Endothelial cell (in vitro differentiated cells): ENCODE measurements at regions not wholly inside any gene's neighbourhood (a gene's known extent, or its start where the extent isn't known, plus 50 kb on each side); places are given as distances from the start of the nearest gene placed in this dataset.

Experiments
- DNase-seq: peaks from one replicate; pipeline ENCODE4 v3.0.0; 2021; ENCODE audit warnings: low spot score
- H3K27ac Mint-ChIP-seq: one replicate; pipeline ENCODE4 v1.8.0; 2021; ENCODE audit warnings: mixed read lengths, inconsistent platforms; ENCODE audit not compliant: unreplicated experiment
- H3K27me3 Mint-ChIP-seq: one replicate; pipeline ENCODE4 v1.8.0; 2021; ENCODE audit warnings: mild to moderate bottlenecking, moderate library complexity, mixed read lengths, inconsistent platforms; ENCODE audit not compliant: unreplicated experiment
- H3K36me3 Mint-ChIP-seq: one replicate; pipeline ENCODE4 v1.8.0; 2021; ENCODE audit warnings: mild to moderate bottlenecking, low read depth, mixed read lengths, inconsistent platforms; ENCODE audit not compliant: unreplicated experiment
- H3K4me1 Mint-ChIP-seq: one replicate; pipeline ENCODE4 v1.8.0; 2021; ENCODE audit warnings: mild to moderate bottlenecking, mixed read lengths, inconsistent platforms; ENCODE audit not compliant: unreplicated experiment
- H3K4me3 Mint-ChIP-seq: one replicate; pipeline ENCODE4 v1.8.0; 2021; ENCODE audit warnings: mild to moderate bottlenecking, mixed read lengths, inconsistent platforms; ENCODE audit not compliant: unreplicated experiment
- H3K9me3 Mint-ChIP-seq: one replicate; pipeline ENCODE4 v1.8.0; 2021; ENCODE audit warnings: mixed read lengths, inconsistent platforms; ENCODE audit not compliant: unreplicated experiment
- TF ChIP-seq, protein P1 (sequence below): fragments of 200-600 bp; sonication (generic); IDR thresholded peaks from one replicate; pipeline ENCODE4 v1.5.0; 2021; ENCODE audit warnings: antibody characterized with exemption; ENCODE audit not compliant: unreplicated experiment

DNA sequence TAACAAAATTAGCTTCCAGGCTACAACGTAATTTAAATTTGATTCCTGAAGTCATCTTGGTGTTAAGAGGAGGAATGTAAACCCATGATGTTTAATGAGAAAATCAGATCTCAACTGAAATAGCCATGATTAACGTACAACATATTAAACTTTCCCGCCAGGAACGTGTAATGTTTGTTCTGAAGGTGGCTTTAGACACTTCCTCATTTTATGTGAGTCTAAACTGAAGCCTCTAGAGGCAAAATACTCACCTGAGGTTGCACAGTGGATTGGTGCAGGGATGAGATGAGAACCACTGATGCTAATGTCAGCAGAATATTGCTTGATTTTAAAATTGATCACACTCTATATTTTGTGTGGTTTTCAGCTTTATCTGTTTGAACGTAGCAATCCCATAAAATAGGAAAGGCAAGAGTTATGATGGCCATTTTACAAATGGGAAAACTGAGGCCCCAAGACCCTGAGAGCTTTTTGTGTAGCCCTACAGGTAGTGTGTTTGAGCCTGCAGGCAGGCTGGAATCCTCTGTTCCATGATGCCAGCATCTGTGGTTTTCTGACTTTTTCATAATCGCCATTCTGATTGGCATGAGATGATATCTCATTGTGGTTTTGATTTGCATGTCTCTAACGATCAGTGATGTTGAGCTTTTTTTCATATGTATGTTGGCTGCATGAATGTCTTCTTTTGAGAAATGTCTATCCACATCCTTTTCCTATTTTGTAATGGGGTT, 243.7 kb upstream of the BMPER start:
- peaks cover 2% of the 10 kb centered on the region for H3K4me1 Mint-ChIP-seq
- no peaks in the 10 kb centered on the region for H3K27me3 Mint-ChIP-seq
- no peaks in the 10 kb centered on the region for H3K36me3 Mint-ChIP-seq
- H3K9me3 Mint-ChIP-seq = no peaks in the 10 kb centered on the region
- H3K4me3 Mint-ChIP-seq = no peak overlapping the region
- no peak overlapping the region for H3K27ac Mint-ChIP-seq
- TF ChIP-seq, protein P1, sequence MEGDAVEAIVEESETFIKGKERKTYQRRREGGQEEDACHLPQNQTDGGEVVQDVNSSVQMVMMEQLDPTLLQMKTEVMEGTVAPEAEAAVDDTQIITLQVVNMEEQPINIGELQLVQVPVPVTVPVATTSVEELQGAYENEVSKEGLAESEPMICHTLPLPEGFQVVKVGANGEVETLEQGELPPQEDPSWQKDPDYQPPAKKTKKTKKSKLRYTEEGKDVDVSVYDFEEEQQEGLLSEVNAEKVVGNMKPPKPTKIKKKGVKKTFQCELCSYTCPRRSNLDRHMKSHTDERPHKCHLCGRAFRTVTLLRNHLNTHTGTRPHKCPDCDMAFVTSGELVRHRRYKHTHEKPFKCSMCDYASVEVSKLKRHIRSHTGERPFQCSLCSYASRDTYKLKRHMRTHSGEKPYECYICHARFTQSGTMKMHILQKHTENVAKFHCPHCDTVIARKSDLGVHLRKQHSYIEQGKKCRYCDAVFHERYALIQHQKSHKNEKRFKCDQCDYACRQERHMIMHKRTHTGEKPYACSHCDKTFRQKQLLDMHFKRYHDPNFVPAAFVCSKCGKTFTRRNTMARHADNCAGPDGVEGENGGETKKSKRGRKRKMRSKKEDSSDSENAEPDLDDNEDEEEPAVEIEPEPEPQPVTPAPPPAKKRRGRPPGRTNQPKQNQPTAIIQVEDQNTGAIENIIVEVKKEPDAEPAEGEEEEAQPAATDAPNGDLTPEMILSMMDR = no peak
- no peak for DNase-seq

DNA sequence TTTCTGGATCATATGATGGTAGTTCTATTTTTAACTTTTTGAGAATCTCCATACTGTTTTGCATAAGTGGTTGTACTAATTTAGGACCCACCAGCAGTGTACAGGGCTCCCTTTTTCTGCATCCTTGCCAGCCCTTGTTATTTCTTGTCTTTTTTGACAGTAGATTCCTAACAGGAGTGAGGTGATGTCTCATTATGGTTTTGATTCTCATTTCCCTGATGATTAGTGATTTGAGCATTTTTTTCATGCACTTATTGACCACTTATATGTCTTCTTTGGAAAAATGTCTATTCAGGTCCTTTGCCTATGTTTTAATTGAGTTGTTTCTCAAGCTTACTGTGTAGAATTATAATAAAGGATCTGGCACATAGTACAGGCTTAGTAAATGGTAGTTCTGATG, 238.8 kb upstream of the BMPER start:
- H3K27me3 Mint-ChIP-seq = peaks cover 3% of the 10 kb centered on the region
- TF ChIP-seq, protein P1 = no peak
- H3K36me3 Mint-ChIP-seq = no peaks in the 10 kb centered on the region
- no peak overlapping the region for H3K27ac Mint-ChIP-seq
- no peaks in the 10 kb centered on the region for H3K9me3 Mint-ChIP-seq
- DNase-seq = no peak
- H3K4me1 Mint-ChIP-seq = peaks cover 26% of the 10 kb centered on the region
- H3K4me3 Mint-ChIP-seq = no peak overlapping the region

DNA sequence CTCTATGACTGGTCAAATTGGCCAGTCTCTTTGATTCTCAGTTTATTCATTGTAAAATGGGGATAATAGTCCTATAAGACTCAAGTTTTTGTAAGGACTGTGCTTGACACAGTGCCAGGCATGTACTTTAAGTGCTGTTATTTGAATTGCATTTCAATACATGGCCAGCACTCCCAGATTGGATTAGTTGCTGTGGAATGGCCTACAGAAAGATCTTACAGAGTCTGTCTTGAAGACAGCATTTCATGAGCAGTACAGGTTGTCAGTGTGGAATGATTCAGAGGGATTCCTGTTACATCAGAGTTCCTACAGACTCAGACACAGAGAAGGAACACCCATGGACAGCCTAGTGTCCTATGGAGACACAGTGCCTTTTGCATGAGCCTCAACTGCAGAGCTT, 238.1 kb upstream of the BMPER start:
- H3K4me1 Mint-ChIP-seq = peaks cover 32% of the 10 kb centered on the region
- no peaks in the 10 kb centered on the region for H3K9me3 Mint-ChIP-seq
- no peak for DNase-seq
- peaks cover 3% of the 10 kb centered on the region for H3K27me3 Mint-ChIP-seq
- TF ChIP-seq, protein P1 = no peak
- no peak overlapping the region for H3K4me3 Mint-ChIP-seq
- no peak overlapping the region for H3K27ac Mint-ChIP-seq
- H3K36me3 Mint-ChIP-seq = no peaks in the 10 kb centered on the region

DNA sequence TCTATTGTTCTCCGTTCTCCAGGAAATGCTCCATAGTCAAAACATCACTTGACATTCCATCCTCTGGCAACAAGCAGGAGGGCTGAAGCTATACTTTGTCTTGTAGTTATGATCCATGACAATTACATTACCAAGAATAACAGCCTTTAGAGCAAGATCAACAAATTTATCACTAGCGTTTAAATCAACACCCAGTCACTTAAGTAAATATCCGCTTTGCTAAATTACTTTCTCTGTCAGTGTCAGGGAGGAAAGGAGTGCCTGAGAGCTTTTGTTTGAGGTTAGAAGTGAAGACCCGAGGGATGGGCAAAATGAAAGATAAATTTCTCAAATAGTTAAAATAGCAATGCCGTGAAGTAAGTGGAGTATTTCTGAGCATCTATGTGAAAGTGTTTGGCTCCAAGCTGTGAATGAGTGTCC, 236.1 kb upstream of the BMPER start:
- Mint-ChIP-seq H3K9me3 (no peaks in the 10 kb centered on the region), H3K4me3 (no peak overlapping the region), H3K27ac (peak overlapping the region; percentile 96), H3K36me3 (peaks cover 4% of the 10 kb centered on the region), H3K27me3 (peaks cover 3% of the 10 kb centered on the region), H3K4me1 (peaks cover 38% of the 10 kb centered on the region)
- TF ChIP-seq, protein P1 = no peak
- DNase-seq = no peak

DNA sequence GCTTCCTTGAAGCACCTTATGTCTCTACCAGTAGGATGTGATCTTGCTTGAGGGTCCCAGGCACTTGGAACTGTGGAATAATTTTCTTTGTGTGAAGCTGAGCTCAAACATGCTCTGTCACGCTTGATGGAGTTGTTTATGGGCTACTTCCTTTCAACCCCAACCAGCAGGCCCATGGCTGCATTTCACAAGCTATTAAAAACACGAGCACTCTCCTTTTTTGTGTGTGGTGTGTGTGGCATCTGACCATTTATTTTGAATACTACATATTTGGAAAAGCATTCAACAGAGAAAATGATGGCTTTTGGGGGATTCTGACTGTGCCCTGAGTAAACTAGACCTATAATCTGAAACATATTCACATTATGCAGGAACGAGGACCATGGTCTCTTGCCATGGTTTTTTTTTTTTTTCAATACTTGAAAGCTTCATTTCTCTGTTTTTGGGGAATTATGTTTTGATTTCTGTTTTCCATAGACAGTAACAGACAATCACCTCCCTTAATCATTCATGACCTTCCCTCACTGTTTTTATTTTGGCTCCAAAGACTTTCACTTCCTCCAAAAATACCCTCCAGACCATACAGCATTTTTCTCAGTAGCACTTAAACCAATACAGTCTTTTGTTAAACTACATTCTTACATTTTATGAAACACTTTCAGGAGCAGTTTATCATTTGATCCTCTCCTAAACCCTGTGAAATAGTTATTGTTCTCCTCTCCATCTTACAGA, 233.6 kb upstream of the BMPER start:
- peaks cover 4% of the 10 kb centered on the region for H3K36me3 Mint-ChIP-seq
- H3K4me3 Mint-ChIP-seq = no peak overlapping the region
- H3K27me3 Mint-ChIP-seq = peaks cover 3% of the 10 kb centered on the region
- H3K4me1 Mint-ChIP-seq = peaks cover 48% of the 10 kb centered on the region
- DNase-seq = no peak
- TF ChIP-seq, protein P1 = no peak
- H3K27ac Mint-ChIP-seq = no peak overlapping the region
- no peaks in the 10 kb centered on the region for H3K9me3 Mint-ChIP-seq
